Activated T-cell treated with anti-CD3 and anti-CD28 coated beads for 1 hour (primary cell): ENCODE measurements at regions not wholly inside any gene's neighbourhood (a gene's known extent, or its start where the extent isn't known, plus 50 kb on each side); places are given as distances from the start of the nearest gene placed in this dataset.
"Not testable (repeated sequence)": the region's sequence is repeated elsewhere in the genome, so short reads cannot be mapped to it uniquely, and the experiment has no call there.

Experiments
- DNase-seq: peaks from one replicate; pipeline ENCODE4 v3.0.0-alpha.2; 2020; ENCODE audit warnings: low read depth

- no peak for DNase-seq
Measured at GRCh38 chr2:121132762-121133107, 152.3 kb downstream of the TFCP2L1 start.

- no peak for DNase-seq
Measured at GRCh38 chr2:121133551-121134319, 151.3 kb downstream of the TFCP2L1 start.

- DNase-seq = no peak
Measured at GRCh38 chr2:121134728-121135127, 150.3 kb downstream of the TFCP2L1 start.

- DNase-seq = no peak
Measured at GRCh38 chr2:121135168-121135853, 149.7 kb downstream of the TFCP2L1 start.

- DNase-seq = no peak
Measured at GRCh38 chr2:121136323-121136722, 148.7 kb downstream of the TFCP2L1 start.

GRCh38 chr2:121137571-121137970 lies 147.4 kb downstream of the TFCP2L1 start:
- DNase-seq = no peak

- DNase-seq = no peak
Measured at GRCh38 chr2:121140734-121141133, 144.3 kb downstream of the TFCP2L1 start.

- DNase-seq = no peak
Measured at GRCh38 chr2:121142452-121142851, 142.6 kb downstream of the TFCP2L1 start.

GRCh38 chr2:121144111-121144510 lies 140.9 kb downstream of the TFCP2L1 start:
- no peak for DNase-seq

GRCh38 chr2:121146630-121147029 lies 138.4 kb downstream of the TFCP2L1 start:
- DNase-seq = no peak

- DNase-seq = no peak
Measured at GRCh38 chr2:121147766-121148165, 137.2 kb downstream of the TFCP2L1 start.

- no peak for DNase-seq
Measured at GRCh38 chr2:121148481-121148880, 136.5 kb downstream of the TFCP2L1 start.

- no peak for DNase-seq
Measured at GRCh38 chr2:121149384-121149783, 135.6 kb downstream of the TFCP2L1 start.

- DNase-seq = no peak
Measured at GRCh38 chr2:121150126-121150525, 134.9 kb downstream of the TFCP2L1 start.

GRCh38 chr2:121150713-121151112 lies 134.3 kb downstream of the TFCP2L1 start:
- no peak for DNase-seq

- no peak for DNase-seq
Measured at GRCh38 chr2:121151311-121152109, 133.5 kb downstream of the TFCP2L1 start.

- no peak for DNase-seq
Measured at GRCh38 chr2:121152861-121153260, 132.1 kb downstream of the TFCP2L1 start.

GRCh38 chr2:121153516-121153915 lies 131.5 kb downstream of the TFCP2L1 start:
- DNase-seq = no peak

GRCh38 chr2:121155502-121156056 lies 129.4 kb downstream of the TFCP2L1 start:
- DNase-seq = no peak

GRCh38 chr2:121157481-121157880 lies 127.5 kb downstream of the TFCP2L1 start:
- not testable (repeated sequence) for DNase-seq

GRCh38 chr2:121159291-121160071 lies 125.5 kb downstream of the TFCP2L1 start:
- DNase-seq = no peak

GRCh38 chr2:121160366-121160765 lies 124.6 kb downstream of the TFCP2L1 start:
- DNase-seq = no peak
